Pons (tissue), 1 donor: ENCODE measurements at regions not wholly inside any gene's neighbourhood (a gene's known extent, or its start where the extent isn't known, plus 50 kb on each side); places are given as distances from the start of the nearest gene placed in this dataset.
A peak's percentile ranks its signal among the peaks of the same experiment; 100 is the strongest.

Experiments
- DNase-seq: peaks from one replicate; pipeline ENCODE4 v3.0.0-alpha.2; 2016; ENCODE audit warnings: low spot score

DNA sequence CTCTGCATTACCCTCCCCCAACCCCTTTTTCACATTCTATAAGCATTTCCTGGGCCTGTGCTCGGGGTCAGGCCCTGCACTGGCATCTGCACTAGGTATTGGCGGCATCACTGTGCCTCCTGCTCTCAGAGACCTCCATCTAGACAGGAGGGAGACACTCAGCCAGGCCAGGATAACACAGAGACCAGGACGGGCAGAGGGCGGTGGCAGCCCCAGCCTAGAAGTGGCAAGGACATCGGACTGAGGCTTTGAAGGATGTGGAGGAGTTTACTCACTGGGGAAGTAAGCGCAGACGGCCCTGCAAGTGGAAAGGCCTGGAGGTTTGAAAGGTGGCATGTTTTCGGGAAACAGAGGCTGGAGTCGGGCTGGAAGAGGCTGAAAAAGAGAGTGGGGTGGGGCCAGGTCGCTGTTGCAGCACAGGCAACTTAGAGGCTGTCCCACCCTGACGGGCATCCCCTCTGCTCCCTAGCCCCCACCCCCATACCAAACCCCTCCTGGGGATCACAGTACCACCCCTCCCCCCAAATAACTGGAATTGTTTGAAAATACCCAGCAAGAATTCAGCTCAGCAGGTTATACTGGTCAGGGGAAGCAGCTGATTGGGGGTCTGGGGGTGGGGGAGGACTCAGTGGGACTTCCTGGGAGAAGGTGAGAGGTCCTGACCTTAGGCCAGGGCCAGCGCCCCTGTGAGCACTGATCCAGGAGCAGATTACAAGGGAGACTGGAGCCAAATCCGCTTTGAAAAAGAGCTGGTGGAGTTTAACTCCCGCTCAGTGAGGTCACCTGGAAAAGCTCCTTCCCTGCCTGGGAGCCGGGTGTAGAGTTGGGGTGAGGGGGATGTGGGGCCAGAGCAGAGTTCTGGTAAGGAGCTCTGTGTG, 121.8 kb upstream of the WNT4 start:
- DNase-seq: no peak

DNA sequence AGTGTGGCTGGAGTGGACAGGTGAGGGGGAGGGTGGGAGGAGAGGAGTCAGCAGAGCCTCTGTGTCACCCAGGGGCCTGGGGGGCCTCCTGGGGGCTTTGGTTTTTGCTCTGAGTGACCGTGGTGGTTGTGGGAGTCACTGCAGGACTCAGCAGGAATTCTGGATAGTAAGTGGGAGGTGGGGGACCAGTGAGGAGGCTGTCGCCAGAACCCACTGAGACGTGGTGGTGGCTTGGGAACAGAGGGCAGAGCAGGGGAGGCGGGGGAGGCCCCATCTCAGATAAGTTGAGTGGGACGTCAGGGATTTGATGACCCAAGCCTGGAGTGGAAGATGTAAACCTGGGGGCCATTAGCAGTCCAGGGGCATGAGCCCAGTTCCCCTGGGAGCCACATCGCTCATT, 123.2 kb upstream of the WNT4 start:
- DNase-seq: no peak

GRCh38 chr1:22267413-22268175, 124.7 kb upstream of the WNT4 start:
- DNase-seq: no peak

- no peak for DNase-seq
Observed at GRCh38 chr1:22268327-22268726, 125.4 kb upstream of the WNT4 start.

- DNase-seq: no peak
Observed at GRCh38 chr1:22271847-22272801, 129.2 kb upstream of the WNT4 start.

DNA sequence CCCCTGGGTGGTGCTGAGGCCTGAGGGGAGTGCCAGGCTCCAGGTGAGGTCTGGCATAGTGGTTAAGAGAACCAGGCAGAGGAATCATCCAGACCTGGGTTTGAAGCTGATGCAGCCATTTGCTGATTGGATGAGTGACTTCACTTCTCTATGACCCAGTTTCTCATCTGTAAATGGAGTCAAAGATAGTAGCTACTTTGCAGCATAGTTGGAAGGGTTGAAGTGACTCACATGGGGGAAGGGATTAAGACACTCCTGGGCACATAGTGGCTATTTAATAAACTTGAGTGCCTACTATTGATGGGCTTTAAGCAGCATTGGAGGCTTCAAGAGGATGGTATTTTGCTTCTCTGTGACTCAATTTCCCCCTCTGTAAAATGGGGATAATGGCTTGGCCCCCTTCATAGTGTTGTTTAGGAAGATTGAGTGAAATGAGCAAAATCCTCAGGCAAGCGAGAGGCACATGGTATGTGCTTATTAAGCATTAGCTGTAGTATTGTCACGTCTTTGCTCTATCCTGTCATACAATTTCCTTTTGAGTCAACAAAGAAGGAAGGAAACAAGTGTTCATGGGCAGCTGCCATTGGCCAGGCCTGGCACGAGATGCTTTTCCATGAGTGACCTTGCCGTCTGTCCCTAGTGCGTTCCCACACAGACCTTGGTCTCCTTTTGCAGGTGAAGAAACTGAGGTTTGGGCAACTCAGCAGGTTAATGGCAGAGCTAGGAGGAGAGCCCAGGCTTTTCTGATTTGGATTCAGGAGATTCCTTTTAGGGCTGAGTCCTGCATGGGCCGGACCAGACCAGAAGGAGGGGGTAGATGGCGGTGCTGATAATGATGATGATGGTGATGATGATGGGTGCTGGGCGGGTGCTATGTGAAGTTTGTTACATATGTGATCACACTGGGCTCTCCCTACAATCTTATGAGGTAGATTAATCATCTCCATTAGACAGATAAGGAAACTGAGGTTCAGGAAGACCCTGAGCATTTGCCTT, 131.1 kb upstream of the WNT4 start:
- no peak for DNase-seq

GRCh38 chr1:22275167-22275566, 132.3 kb upstream of the WNT4 start:
- DNase-seq: no peak

DNA sequence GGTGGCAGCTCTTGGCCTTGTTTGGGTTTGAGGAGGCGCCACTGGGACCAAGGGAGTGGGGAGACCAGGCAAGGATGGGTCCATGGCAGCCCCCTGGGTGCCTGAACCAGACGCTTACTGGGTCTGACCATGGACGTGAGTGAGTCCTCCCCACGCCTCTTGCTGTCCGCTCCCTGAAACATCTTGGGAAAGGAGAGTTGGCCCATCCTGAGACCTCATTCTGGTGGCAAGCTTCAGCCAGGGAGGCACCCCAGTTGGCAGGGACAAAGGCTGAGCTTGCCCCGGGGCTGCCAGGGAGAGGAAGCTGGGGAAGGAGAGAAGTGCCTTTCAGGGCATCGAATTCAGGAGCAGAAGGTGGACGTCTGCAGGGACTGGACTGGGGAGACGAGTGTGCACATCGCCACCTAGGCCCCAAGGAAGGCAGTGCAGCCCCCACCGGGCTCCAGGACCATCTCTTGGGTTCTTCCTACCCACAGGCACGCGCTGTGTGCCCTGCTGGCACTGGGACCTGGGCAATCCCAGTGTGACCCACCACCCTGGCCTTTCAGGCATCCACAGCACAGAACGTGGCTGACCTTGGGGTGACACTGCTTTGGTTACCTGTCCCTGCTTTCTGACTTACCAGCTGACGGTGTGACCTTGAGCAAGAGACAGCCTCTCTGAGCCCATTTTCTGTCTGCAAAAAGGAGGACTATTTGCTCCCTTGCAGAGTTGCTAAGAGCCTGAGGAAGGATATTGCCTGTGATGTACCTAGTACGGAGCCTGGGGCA, 132.9 kb upstream of the WNT4 start:
- peak; percentile 7 for DNase-seq

- DNase-seq: no peak
Observed at GRCh38 chr1:22276396-22276748, 133.5 kb upstream of the WNT4 start.

GRCh38 chr1:22277662-22278061, 134.8 kb upstream of the WNT4 start:
- no peak for DNase-seq

GRCh38 chr1:22279735-22280134, 136.8 kb upstream of the WNT4 start:
- no peak for DNase-seq

DNA sequence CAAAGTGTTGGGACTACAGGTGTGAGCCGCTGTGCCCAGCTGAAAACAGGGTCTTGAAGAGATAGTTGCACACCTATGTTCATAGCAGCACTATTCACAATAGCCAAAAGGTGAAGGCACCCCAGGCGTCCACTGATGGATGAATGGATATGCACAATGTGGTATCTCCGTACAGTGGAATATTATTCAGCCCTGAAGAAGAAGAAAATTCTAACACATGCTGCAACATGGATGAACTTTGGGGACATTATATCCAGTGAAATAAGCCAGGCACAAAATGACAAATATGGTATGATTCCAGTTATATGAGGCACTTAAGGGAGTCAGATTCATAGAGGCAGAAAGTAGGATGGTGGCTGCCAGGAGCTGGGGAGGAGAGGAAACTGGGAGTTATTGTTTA, 137.6 kb upstream of the WNT4 start:
- no peak for DNase-seq

DNA sequence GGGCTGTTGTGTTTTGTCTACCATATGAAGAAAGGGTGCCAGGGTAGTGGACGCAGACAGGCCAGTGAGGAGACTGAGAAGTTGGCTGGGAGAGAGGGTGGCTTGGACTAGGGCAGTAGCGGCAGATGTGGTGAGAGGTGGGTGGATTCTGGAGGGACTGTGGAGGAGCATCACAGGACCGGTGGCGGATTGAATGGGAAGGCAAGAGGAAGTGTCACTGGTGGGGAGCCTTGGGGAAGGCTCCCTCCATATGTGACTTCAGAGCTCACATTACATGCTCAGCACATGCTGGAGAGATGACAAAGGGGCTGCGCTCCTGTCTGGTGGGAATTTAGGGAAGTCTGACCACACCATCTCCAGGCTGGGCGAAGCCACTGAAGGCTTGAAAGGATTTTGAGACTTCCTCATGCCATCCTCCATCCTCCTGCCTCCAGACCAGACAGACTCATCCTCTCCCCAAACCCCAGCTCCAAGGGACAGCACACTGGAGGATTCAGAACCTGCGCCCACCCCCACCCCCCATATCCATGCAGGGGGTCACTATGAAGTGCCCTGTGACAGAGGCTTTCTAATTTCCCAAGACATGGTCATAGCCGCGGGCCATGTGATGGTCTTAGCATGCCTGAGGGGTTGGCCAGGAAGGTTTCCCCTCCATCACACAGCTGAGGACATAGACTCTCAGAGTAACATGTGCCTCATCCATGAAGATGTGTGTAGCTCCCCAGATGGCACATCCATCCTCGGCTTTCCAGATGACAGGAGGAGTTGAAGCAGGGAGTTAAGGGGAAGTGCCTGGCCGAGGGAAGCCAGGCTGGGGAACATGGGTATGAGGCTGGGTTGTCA, 138.8 kb upstream of the WNT4 start:
- DNase-seq: no peak

- no peak for DNase-seq
Observed at GRCh38 chr1:22282364-22282995, 139.6 kb upstream of the WNT4 start.

DNA sequence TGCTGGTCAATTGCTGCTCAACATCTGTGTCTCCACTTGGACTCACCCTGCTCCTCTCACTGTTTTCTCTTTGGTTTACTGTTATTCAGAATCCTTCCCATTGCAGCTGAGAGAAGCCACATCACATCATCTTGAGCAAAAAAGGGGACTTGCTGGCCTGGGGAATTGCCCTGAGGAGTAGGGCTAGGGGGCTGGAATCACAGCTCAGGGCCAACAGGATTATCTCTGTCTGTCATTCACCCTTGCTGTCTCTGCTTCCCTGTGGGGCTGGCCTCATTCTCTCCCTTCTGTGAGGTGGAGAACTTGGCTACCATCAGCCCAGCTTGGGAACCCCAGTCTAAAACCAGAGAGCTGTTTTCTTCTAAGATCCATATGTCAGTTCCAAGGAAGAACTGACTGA, 140.7 kb upstream of the WNT4 start:
- no peak for DNase-seq

DNA sequence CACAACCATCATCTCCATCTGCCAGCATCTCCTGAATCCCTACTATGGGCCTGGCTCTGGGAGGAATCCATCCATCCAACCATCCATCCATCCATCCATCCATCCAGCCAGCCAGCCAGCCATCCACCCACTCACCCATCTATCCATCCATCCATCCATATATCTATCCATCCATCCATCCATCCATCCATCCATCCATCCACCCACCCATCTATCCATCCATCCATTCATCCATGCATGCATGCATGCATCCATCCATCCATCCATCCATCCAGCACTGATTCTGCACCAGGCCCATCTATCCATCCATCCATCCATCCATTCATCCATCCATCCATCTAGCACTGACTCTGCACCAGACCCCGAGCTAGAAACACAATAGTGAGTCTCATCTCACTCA, 141.3 kb upstream of the WNT4 start:
- no peak for DNase-seq

DNA sequence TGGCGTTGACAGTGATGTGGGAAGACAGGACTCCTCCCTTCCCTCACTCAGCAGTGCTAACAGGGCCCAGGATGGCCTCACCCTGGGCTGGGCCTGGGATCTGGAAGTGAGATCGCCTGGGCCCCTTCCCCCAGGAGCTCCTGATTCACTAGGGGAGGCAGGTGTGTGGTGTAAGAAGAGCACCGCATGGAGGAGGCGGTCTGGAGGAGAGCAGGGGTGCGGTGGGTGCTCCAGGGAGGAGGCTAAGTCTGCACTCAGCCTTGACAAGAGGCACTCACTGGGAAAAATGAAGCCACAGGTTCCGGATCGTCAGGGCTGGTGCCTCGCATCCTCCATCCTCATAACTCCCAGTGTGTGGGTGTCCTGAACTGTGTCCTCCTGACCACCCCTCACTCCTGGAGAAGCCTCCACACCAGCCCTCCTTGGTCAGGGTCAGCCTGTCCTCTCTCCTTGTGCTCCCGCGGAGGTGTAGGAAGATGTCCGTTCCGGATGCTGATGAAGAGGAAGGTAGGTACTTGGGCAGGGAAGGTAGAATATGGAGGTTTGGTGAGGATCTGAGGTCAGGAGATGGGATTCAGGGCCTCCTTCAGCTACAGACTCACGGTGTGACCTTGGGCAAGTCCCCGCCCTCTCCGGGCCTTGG, 142.1 kb upstream of the WNT4 start:
- DNase-seq: no peak
